AG10803 (cell line): ENCODE measurements at regions not wholly inside any gene's neighbourhood (a gene's known extent, or its start where the extent isn't known, plus 50 kb on each side); places are given as distances from the start of the nearest gene placed in this dataset.

ENCODE experiments used
- DNase-seq: peaks from one replicate; pipeline ENCODE4 v3.0.0; 2010; ENCODE audit warnings: low read depth
- H3K4me3 ChIP-seq: 2 replicates; pipeline ENCODE4 v1.5.1; 2011; ENCODE audit warnings: mild to moderate bottlenecking, low read length, control low read depth
- CTCF ChIP-seq: conservative IDR thresholded peaks from 2 replicates; pipeline ENCODE4 v1.5.1; 2011; ENCODE audit warnings: mild to moderate bottlenecking, low read length, control low read depth, inconsistent platforms

GRCh38 chr16:17949982-17950250, 386.6 kb downstream of the NPIPA8 start:
- TF ChIP-seq CTCF: no peak
- no peak overlapping the region for H3K4me3 ChIP-seq
- no peak for DNase-seq

GRCh38 chr16:17949141-17949981, 387.2 kb downstream of the NPIPA8 start:
- no peak overlapping the region for H3K4me3 ChIP-seq
- no peak for TF ChIP-seq CTCF
- DNase-seq: no peak

- TF ChIP-seq CTCF: no peak
- DNase-seq: no peak
- H3K4me3 ChIP-seq: no peak overlapping the region
Observed at GRCh38 chr16:17947637-17948036, 388.9 kb downstream of the NPIPA8 start.

GRCh38 chr16:17947165-17947564, 389.4 kb downstream of the NPIPA8 start:
- H3K4me3 ChIP-seq: no peak overlapping the region
- no peak for DNase-seq
- no peak for TF ChIP-seq CTCF

- TF ChIP-seq CTCF: no peak
- H3K4me3 ChIP-seq: no peak overlapping the region
- DNase-seq: peak; percentile 6
Observed at GRCh38 chr16:17945080-17945601, 391.4 kb downstream of the NPIPA8 start.

GRCh38 chr16:17944345-17944744, 392.2 kb downstream of the NPIPA8 start:
- DNase-seq: peak; percentile 2
- no peak for TF ChIP-seq CTCF
- no peak overlapping the region for H3K4me3 ChIP-seq

GRCh38 chr16:17942067-17942466, 394.5 kb downstream of the NPIPA8 start:
- H3K4me3 ChIP-seq: no peak overlapping the region
- TF ChIP-seq CTCF: no peak
- no peak for DNase-seq
